ENCODE measurements at regions not wholly inside any gene's neighbourhood (a gene's known extent, or its start where the extent isn't known, plus 50 kb on each side); places are given as distances from the start of the nearest gene placed in this dataset.
A peak's percentile ranks its signal among the peaks of the same experiment; 100 is the strongest.

DNA sequence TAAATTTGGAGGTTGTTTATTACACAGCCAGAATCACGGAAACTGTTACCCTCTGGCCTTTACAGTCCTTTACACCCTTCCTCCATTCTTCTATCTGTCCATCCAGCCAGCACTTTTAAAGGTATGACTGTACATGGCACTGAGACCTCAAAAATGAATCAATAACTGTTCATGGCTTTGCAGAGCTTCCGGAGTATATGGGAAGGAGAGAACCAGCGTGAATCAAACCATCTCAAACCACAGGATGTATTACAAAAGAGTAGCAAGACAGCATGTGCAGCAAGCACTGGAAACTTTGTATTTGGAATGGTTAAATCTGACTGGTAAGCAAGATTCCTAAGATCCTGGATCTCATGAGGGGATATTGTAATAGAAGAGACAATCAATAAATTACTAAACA, 228.5 kb upstream of the CASK start:
- no peak for DNase-seq

DNA sequence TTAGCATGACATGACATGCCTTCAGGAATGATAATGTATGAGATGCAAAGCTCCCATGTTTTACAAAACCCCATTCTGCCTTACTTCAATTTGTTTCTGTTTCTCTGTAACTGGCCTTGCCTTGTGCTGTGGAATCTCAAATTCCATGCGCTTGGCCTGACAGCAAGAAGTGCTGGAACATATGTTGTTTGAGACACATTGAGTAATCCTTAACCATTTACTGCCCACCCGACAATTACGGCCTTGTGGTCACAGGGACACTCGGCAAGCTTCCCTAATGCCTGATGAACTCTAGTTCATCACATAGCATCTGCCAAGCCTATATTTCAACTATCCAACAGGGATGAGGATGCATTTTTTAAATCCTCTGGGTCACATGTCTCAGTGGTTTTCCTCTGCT, 226.4 kb upstream of the CASK start:
- DNase-seq, result no peak

DNA sequence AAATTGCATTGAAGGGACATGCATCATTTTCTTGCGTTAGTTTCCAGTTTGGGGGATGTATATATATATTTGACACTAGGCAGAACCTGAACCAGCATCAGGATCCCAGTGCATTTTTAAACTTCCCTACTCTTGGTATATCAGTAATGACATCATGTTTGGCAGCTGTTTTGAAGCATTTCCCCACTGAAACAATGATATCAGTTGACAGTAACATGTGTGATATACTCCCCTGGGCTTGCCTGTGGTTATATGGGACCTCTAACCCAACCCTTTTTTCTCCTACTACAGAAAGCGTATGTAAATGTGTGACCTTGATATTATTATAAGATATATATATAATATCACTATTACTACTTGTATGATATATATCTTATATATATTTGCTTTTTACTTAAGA, 225.9 kb upstream of the CASK start:
- DNase-seq, result no peak

DNA sequence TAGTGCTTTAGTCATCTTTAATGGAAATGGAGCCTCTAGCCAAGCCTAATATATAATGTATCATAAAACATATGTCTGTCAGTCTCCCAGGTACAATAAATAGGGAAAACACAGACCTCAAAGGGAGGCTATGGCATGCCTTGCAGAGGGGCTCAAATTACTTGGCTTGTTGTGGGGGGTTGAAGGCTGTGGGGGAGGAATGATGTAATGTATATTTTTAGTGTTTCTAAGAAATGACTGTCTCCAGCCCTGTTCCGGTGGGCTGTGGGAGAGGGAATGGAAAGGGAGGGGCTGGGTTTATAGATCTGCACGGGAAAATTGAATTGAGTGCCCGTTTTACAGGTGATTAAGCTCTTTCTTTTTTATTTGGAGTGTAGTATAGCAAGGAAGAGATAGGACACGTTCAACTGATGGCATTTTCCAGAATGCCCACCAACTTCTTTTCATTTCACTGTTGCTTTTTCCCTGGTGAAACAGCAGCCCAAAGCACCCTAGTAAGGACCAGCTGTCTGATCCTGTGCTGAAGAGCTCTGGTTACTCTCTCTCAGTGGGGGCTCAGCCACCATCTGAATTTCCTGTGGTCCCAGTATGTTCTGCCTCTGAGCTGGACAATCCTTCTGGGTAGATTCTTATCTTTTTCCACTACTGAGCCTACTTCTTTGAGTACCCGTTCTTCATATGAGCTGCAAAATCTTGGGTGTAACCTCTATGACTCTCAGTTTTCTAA, 220.7 kb upstream of the CASK start:
- no peak for DNase-seq

DNA sequence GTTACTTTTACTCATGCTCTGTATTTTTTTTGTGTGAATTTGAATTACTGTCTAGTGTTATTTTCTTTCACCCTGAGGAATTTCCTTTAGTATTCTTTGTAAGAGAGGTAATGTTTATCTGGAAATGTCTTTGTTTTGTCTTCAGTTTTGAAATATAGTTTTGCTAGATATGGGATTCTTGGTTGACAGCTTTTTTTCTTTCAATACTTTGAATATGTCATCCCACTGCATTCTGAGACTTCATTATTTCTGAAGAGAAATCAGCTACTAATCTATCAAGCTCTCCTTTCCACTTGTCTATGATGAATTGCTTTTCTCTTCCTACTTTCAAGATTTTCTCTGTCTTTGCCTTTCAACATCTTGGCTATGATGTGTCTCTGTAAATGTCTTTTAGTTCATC, 217.0 kb upstream of the CASK start:
- no peak for DNase-seq

DNA sequence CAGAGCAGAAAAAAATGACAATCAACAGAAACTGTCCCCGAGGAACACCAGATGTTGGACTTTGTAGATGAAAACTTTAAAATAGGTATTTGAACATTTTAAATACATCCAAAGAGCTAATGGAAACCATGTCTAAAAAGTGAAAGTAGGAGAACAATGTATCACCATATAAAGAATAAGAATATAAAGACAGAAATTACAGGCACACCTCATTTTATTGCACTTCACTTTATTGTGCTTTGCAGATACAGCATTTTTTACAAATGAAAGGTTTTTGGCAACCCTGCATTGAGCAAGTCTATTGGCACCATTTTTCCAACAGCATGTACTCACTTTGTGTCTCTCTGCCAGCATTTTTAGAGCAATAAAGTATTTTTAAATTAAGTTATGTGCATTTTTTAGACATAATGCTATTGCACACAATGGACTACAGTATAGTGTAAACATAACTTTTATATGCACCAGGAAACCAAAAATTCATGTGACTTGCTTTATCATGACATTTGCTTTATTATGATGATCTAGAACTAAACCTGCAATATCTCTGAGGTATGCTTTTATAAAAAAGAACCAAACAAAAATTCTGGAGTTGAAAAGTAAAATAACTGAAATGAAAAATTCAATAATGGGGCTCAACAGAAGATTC, 212.4 kb upstream of the CASK start:
- DNase-seq, result no peak

DNA sequence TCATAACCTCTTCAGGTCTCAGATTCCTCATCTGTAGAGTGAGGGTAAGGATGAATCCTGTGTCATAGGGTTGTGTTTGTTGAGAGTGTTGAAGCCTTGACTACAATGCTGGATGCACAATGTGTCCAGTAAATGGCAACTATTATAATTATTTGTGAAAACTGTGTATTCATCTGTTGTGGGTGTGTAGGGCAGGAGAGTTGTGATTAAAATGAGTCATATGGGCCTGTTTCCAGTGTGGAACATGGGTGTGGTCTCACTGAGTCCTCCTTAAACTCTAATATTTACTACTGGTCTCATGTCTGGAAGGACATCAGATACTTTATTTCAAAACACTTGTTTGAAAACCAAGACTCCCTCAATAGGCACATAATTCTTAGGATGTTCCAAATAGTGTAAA, 208.5 kb upstream of the CASK start:
- no peak for DNase-seq

DNA sequence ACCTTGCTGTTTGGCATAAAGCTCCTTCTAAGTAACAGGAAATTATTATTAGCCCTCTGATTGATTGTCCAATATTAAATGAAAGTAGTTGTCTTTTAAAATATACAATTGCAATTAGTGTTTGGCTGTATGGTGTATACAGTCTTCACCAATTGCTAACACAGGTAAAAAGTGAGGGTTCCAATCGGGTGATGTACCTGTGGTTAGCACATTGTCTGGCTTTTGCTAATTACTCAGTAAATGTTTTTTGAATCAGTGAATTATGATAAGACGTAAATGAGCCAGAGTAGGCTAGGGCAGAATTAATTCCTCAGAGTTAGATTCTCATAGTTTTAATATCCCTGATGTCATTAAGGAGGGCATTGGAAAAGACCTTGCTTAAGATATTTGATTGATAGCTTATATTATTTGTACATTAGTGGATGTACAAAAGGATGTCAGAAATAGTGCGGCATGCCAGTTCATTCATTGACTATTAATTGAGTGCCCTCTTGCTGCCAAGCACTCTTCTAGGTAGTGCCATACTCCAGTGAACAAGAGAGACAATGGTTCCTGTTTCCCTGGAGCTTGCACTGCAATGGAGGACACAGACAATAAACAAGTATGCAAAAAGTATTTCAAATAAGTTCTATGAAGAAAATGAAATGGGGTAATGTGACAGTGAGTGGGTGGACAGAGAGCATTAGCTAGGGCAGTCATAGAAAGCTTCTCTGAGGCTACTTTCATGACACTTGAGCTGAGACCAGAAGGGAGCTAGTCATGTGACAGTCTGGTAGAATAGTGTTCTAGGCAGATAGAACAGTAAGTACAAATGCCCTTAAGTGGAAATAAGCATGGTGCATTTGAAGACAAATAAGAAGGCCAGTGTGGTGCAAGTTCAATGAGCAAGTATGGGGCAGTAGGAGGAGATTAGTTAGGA, 205.9 kb upstream of the CASK start:
- no peak for DNase-seq

DNA sequence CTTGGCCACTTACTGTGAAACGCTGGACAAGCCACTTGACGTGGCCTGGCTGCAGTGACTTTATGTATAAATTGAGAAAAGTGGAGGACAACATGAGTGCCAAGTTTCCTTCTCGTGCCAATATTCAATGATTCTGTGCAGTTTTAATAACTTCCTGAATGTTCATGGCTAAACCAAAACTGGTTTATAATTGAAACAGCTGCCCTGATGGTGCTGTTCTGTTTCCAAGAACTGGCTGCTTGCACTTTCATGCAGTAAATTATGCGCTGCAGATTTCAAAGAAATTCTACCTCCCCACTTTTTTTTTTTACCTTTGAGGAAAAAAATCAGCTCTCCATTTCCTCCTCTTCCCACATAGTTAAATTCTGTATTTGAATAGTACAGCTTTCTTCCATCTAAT, 205.2 kb upstream of the CASK start:
- no peak for DNase-seq

DNA sequence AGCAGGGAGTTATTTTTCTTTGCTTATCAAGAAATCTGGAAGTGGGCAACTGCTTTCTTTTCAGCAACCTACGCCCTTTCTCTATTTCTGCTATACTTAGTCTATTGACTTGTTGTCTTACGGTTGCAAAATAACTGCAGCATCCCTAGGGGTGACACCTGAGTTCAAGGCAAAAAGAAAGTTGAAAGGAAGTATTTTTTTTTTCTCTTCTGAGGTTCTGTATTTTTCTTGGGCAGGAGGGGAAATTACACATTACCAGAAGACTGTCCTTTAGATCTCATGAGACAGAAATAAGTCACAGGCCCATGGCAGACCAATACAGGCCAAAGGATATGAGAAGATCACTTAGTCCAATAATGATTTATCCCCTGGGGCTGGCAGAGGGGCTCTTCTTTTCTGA, 204.7 kb upstream of the CASK start:
- no peak for DNase-seq

DNA sequence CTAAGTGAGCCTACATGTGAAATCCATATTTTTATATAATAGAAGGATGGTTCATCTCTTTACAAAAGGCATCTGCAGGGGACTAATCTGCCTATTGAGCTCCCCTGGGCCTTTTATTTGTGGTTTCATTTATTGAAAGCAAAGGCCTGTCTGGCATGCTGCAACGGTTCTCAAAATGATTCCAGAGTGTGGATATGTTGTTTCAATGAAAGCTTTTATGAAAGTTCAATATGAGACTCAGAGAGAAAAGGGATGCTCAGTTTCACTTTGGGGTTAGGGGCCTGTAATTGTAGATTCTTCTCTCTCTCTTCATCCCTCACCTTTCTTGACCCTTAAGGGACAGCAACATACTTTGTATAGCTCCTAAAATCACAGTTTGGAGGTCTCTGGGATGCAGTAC, 204.2 kb upstream of the CASK start:
- DNase-seq, result no peak

DNA sequence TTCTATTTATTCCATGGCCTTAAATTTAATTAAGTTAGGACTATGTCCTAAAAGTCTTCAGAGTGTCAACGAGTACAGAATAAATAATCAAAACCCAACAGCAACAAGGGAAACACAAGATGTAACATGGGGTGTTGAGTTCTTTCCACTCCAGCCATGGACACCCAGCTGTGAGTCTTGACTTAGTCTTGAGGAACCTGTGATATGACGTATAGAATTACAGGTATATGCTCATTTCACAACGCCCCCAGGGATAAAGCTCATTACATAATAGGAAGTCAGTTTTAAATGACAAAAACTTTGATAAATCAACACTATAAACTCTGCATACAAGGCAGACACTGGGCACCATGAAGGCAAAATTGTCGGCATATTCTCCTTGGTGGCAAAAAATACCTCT, 200.0 kb upstream of the CASK start:
- DNase-seq, result no peak

DNA sequence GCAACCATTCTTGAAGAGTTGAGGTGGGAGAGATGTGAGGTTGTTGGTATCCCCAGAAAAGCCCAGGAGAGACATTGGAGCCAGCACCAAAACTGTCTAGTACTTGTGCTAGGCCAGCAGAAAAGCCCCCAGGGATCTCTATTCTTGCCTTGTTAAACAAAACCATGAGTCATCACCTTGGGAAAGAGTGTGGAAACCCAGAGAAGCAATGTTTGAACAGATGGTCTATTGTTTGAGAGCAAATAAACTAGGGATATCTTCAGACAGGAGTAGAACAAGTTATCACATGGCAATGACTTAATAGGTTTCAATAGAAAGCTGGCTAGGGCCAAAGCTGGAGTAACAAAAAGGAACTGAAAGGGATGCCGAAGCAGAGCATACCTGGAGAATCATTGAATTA, 195.7 kb upstream of the CASK start:
- DNase-seq, result peak; percentile 33 to 76

DNA sequence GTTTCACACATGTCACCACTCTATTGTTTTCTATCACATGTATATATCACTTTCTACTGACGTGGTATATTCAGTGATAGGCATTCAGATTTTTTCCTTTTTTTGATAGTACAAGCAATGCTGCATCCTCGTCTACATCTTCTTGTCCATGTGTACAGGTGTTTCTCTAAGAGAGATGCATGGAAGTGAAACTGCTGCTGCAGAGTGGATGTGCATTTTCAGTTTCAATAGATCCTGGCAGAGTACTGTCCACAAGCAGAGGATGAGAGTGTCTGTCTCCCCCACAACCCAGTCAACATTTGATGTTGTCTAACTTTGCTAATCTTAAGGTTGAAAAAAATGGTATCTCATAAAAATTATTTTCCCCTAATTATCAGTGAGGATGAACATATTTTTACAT, 194.0 kb upstream of the CASK start:
- no peak for DNase-seq

DNA sequence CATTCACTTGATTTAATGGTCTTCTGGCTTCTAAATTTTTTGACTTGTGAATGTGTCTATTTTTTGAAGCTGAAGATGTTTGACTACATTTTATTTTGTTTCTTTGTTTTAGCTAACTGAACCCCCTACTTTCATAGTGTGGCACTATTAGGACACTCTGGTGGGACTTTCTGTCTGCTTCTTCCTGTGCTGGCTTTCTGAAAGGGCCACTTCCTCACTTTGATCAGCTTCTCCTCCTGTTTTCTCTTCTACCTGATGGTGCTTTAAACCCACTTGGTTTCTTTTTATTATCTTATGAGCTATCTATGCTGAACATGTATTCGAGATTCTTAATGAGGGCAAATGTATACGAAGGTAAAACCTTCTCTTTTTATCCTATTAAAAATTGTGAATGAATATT, 186.1 kb upstream of the CASK start:
- DNase-seq, result no peak

DNA sequence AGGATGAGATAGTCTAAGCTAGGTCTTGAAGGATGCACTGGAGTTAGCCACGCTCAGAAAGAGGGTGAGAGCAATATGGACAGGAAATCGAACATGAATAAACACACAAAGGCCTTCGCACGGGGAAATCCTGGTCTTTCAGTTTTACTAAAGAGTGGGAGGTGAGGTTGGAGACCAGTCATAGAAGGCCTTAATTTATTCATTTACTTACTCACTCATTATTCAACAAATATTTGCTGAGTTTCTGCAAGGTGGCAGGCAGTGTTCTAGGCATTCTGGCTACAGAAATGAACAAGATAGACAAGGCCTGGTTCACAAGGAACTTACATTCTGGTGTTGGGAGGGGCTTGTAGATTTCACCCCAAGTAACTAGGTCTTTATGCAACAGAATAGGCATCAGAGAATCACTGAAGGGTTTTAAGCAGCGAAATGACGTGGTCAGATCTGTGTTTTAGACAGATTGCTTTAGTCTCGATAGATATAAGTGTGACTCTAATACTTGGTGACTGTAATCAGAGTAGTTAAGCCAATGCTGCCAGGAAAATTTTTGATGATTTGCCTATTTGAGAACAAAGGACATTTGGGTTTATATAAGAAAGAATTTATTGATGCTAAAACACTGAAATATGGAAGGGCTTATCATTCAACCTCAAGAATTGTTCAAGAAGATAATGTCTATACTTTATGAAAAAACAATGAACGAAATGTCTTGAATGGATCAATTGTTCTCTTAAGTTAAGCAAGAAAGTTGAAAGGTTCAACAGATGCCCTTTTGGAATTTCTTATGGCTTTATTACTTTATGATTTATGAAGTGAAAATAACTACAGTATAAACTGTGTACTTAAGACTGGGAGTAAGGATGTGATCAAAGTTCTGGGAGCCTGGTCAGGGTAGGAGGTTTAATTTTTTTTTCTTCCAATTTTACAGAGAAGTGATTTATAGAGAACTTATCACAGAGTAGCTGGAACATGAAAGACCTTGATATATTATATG, 184.4 kb upstream of the CASK start:
- DNase-seq, result no peak

DNA sequence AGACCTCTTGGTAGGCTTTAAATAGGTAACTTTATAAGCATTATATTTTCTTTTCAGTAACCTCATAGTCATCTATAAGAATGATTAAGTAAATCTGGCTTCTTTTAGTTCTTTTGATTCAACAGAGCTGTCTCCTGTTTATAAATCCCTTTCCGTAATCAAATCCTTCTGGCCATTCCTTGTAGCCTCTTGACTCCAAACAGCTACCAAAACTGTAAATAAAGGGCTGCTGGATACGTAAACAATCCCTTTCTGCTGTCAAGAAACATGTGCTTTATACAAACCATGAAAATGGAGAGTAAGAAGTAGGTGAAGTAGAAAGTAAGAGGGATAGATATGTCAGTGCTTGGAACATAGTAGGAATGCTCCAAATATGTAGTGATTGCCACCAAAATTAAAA, 183.2 kb upstream of the CASK start:
- DNase-seq, result no peak

DNA sequence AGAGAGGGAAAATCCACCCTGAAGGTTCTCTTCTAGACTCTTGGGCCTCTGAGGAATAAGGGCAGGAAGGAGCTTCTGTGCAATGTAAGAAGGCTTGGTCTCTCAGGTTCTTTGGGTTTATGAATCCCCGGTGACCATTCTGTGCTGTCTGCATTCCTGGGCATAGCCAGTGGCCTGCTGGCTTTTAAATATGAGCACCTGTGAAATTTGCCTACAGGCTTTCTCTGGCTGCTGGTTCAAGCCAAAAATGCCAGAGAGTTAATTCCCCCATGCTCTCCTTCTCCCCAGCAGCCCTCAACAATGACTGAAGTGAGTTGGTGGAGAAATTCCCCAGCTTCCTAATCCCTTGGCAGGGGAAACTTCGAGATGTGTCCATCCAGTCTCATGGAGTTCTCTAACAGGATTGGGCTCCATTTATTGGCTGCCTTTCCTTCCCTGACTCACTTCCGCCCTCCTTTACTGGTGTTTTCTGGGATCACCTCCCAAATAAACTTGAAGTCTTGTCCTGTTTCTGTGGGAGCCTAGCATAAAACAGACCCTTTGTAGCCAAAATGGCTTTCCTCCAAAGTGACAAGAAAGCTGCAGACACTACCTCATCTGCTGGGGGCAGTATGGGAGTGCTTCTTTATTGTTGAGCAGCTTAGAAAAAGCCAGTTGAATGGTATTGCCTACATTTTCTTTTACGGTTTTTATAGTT, 179.4 kb upstream of the CASK start:
- no peak for DNase-seq

DNA sequence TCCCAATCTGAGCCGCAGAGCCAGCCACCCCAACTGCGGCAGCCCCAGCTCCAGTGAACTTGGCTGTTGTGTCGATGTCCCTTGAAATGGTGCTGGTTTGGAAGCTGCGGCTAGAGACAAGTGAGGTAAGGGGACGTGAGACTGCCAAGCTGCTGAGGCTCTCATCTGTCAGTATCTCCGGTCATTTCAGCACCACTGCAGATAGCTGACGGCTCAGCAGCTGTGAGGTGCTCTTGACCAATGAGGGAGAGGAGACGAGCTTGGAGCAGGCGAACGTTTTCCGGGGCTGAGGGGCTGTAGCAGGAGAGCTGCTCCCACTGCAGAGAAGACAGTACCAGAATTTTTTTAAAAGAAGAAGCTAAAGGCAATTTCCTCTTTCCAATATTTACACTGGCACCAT, 175.5 kb upstream of the CASK start:
- DNase-seq, result no peak

DNA sequence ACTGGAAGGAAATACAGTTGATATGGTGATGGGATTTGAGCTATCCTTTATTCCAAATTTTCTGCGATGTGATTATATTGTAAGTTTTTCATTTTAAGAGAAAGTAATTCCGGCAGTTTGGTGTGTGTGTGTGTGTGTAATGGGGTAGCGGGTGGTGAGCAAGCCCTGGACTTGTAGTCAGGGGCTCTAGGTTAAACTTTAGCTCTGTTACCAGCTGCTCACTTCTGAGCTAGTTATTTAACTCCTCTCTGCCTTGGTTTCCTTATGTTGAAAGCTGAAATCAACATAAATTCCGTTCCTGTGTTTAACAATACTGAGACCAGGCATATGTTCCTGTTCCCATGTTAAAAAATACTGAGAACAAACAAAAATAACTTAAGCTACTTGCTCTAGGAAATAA, 174.1 kb upstream of the CASK start:
- DNase-seq, result no peak

DNA sequence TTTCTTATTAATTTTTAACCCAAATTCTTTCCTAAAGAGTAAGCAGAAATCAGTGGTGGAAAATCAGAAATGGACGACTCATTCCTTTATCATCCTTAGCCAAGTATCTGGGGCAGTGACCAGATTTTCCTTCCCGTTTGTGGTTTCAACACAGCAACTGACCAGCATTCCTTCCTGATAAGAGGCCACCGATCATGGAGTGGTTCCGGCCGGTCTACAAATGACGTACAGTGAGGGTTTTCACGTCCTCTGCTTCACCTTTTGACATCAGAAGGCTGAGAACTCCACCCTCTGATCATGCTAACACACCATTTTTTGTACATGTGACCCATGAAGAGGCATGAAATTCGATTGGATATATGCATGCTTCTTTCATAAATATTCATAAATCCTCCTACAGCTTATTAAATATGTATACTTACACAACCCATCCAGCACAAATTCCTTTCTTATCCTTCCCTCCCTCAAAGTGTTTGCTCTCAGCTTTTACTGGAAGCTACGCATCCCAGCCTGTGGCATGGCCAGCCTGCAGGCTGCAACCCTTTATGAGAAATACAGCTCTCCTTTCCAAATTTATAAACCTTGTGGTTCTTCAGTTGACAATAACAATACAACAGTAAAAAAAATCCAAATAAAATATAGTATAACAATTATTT, 173.0 kb upstream of the CASK start:
- DNase-seq, result no peak

DNA sequence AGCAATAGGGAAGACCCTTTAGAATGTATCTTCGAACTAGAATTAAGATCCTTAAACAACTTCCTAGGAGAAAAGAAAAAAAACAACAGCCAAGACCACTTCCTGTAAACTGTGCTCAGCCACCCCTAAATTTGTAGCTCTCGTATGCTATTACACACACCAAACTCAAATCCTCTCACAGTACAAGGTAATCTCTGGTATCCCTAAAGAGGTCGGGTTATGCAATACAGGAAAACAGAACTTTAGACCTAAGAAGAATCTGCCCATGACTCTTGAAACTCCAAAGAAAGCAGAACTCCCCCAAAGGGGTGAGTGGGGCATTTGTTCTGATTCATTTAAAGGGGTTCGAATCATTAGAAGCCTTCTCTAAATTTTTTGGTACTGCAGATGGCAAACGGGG, 170.9 kb upstream of the CASK start:
- DNase-seq, result no peak

All from NCI-H526 (cell line).